Ovary (tissue), 3 donors: ENCODE measurements at regions not wholly inside any gene's neighbourhood (a gene's known extent, or its start where the extent isn't known, plus 50 kb on each side); places are given as distances from the start of the nearest gene placed in this dataset.

Experiments used
- CTCF ChIP-seq, 3 donors: fragments of 450-650 bp in 2 of 3; fragments of 200-600 bp in 1 of 3; IDR thresholded peaks; one replicate each; pipeline versions ENCODE4 v1.5.1 to v1.8.0; 2016 to 2022; ENCODE audit warnings: antibody characterized with exemption in 3 of 3, mild to moderate bottlenecking in 1 of 3
- EP300 ChIP-seq: sonication (generic); formaldehyde crosslinking; IDR thresholded peaks from one replicate; pipeline ENCODE4 v1.6.1; 2017; ENCODE audit warnings: antibody characterized with exemption
- POLR2A ChIP-seq: fragments of 450-650 bp; IDR thresholded peaks from one replicate; pipeline ENCODE4 v1.6.1; 2017; ENCODE audit warnings: antibody characterized with exemption, mild to moderate bottlenecking, moderate library complexity
- donor health status: DM: no; HTN: no; CAD: no.

GRCh38 chr4:28682847-28683246, 1822.2 kb downstream of the STIM2 start:
- TF ChIP-seq POLR2A (no peak), CTCF (IDR thresholded peaks at IDR 0.05) (no peak), EP300 (no peak)
